HEK293 (cell line): ENCODE measurements at regions not wholly inside any gene's neighbourhood (a gene's known extent, or its start where the extent isn't known, plus 50 kb on each side); places are given as distances from the start of the nearest gene placed in this dataset.

Experiments used
- CTCF ChIP-seq: fragments of 450-650 bp; formaldehyde crosslinking; IDR thresholded peaks from 2 replicates; pipeline ENCODE4 v1.5.1; 2016; ENCODE audit warnings: missing biosample characterization, missing genetic modification characterization
- REST ChIP-seq: fragments of 450-650 bp; formaldehyde crosslinking; IDR thresholded peaks from 2 replicates; pipeline ENCODE4 v1.5.1; 2016; ENCODE audit warnings: missing biosample characterization, missing genetic modification characterization
- SETDB1 ChIP-seq: IDR thresholded peaks from one replicate; pipeline ENCODE4 v1.6.1; 2017; ENCODE audit warnings: mild to moderate bottlenecking, low read length, moderate library complexity, mixed read lengths; ENCODE audit not compliant: insufficient read length
- ZFP37 ChIP-seq: fragments of 450-650 bp; formaldehyde crosslinking; IDR thresholded peaks from 2 replicates; pipeline ENCODE4 v1.5.1; 2016; ENCODE audit warnings: missing biosample characterization, missing genetic modification characterization
- ZNF623 ChIP-seq: fragments of 450-650 bp; formaldehyde crosslinking; IDR thresholded peaks from 2 replicates; pipeline ENCODE4 v1.5.1; 2016; ENCODE audit warnings: missing biosample characterization, missing genetic modification characterization

- TF ChIP-seq CTCF, result no peak
- no peak for TF ChIP-seq REST (tag by site-specific recombination)
- TF ChIP-seq SETDB1, result no peak
- TF ChIP-seq ZFP37 (tag by site-specific recombination), result no peak
- TF ChIP-seq ZNF623 (tag by site-specific recombination), result no peak
Measured at GRCh38 chr10:83706120-83706519, 433.2 kb upstream of the GHITM start.
